H1 (cell line): ENCODE measurements at regions not wholly inside any gene's neighbourhood (a gene's known extent, or its start where the extent isn't known, plus 50 kb on each side); places are given as distances from the start of the nearest gene placed in this dataset.

Experiments
- CTCF ChIA-PET: fragments of 300-600 bp; sonication (Branson Sonifier 250); formaldehyde crosslinking; loops from one replicate; lab custom pipeline; 2021; ENCODE audit not compliant: partially characterized antibody; lab: Charles Lee
- POLR2A ChIA-PET: fragments of 300-600 bp; sonication (Branson Sonifier 250); formaldehyde crosslinking; loops from one replicate; lab custom pipeline; 2021; ENCODE audit warnings: inconsistent platforms; ENCODE audit not compliant: partially characterized antibody; lab: Charles Lee
- DNase-seq, 2 experiments: peaks; one replicate each; pipeline versions ENCODE4 v3.0.0 to v3.0.0-alpha.2; 2010 to 2022; ENCODE audit warnings: low spot score in 2 of 2, low read depth in 1 of 2, mixed read lengths in 1 of 2
- FAIRE-seq: peaks from 2 replicates; lab custom pipeline; 2011; peaks lifted over from hg19 to GRCh38; lab: Jason Lieb, UNC
- H2AFZ ChIP-seq: 2 replicates; pipeline ENCODE4 v1.8.1; 2012; ENCODE audit warnings: low read length, inconsistent platforms
- H2AK5ac ChIP-seq: 2 replicates; pipeline ENCODE4 v1.6.1; 2013; ENCODE audit warnings: low read depth, low read length
- H2BK120ac ChIP-seq: replicated peaks from 2 replicates; pipeline ENCODE3; 2013; ENCODE audit warnings: low read depth, low read length, inconsistent platforms
- H2BK12ac ChIP-seq: 2 replicates; pipeline ENCODE4 v1.6.1; 2013; ENCODE audit warnings: low read depth, low read length
- H2BK15ac ChIP-seq: 2 replicates; pipeline ENCODE4 v1.6.1; 2013; ENCODE audit warnings: low read length
- H2BK20ac ChIP-seq: 2 replicates; pipeline ENCODE4 v1.6.1; 2013; ENCODE audit warnings: low read length
- H2BK5ac ChIP-seq: 2 replicates; pipeline ENCODE4 v1.6.1; 2013; ENCODE audit warnings: low read depth, low read length
- H3K14ac ChIP-seq: 2 replicates; pipeline ENCODE4 v1.6.1; 2013; ENCODE audit warnings: inconsistent platforms; ENCODE audit not compliant: insufficient read length
- H3K18ac ChIP-seq: 2 replicates; pipeline ENCODE4 v1.6.1; 2013; ENCODE audit warnings: low read length; ENCODE audit errors: extremely low read depth
- H3K23ac ChIP-seq: 2 replicates; pipeline ENCODE4 v1.6.1; 2013; ENCODE audit warnings: inconsistent platforms; ENCODE audit not compliant: insufficient read length
- H3K23me2 ChIP-seq: 2 replicates; pipeline ENCODE4 v1.6.1; 2013; ENCODE audit warnings: low read depth, low read length
- H3K27ac ChIP-seq: 2 replicates; pipeline ENCODE4 v1.6.1; 2011; ENCODE audit warnings: low read depth, low read length, inconsistent platforms
- H3K27me3 ChIP-seq, 4 experiments: replicated peaks in 1 of 4; 1 replicate in 1 of 4; 2 replicates in 3 of 4; pipeline versions ENCODE4 v1.6.1 to v1.8.1; 2011 to 2013; ENCODE audit warnings: low read length in 3 of 4, mild to moderate bottlenecking in 3 of 4, inconsistent platforms in 2 of 4, mixed read lengths in 2 of 4, moderate library complexity in 1 of 4; ENCODE audit not compliant: control insufficient read depth in 3 of 4, insufficient read depth in 3 of 4; ENCODE audit errors: extremely low read depth in 1 of 4
- H3K36me3 ChIP-seq, 4 experiments: 2 replicates each; pipeline versions ENCODE4 v1.6.1 to v1.8.1; 2011 to 2013; ENCODE audit warnings: mild to moderate bottlenecking in 4 of 4, low read length in 3 of 4, moderate library complexity in 2 of 4, control low read depth in 1 of 4, inconsistent platforms in 1 of 4; ENCODE audit not compliant: insufficient read depth in 4 of 4, control insufficient read depth in 2 of 4
- H3K4ac ChIP-seq: replicated peaks from 2 replicates; pipeline ENCODE3; 2013; ENCODE audit warnings: low read length, low read depth, mixed read lengths, inconsistent platforms; ENCODE audit not compliant: insufficient read length
- H3K4me1 ChIP-seq, 4 experiments: replicated peaks in 1 of 4; 1 replicate in 1 of 4; 2 replicates in 3 of 4; pipeline versions ENCODE4 v1.6.1 to v1.8.1; 2011 to 2013; ENCODE audit warnings: low read length in 3 of 4, inconsistent platforms in 2 of 4, mixed read lengths in 1 of 4; ENCODE audit not compliant: insufficient read depth in 4 of 4, control insufficient read depth in 3 of 4
- H3K4me2 ChIP-seq, 2 experiments: 2 replicates each; pipeline versions ENCODE4 v1.6.1 to v1.8.1; 2011 to 2013; ENCODE audit warnings: low read depth in 2 of 2, low read length in 2 of 2, control low read depth in 1 of 2, inconsistent platforms in 1 of 2, mild to moderate bottlenecking in 1 of 2; ENCODE audit not compliant: insufficient read depth in 1 of 2
- H3K4me3 ChIP-seq, 4 experiments: fragments of 200-600, 300-600 bp in 1 of 4; sonication (generic), shearing (Covaris generic), sonication (Bioruptor Twin) in 1 of 4; 2 replicates each; pipeline versions ENCODE4 v1.5.1 to v1.8.1; 2011 to 2016; ENCODE audit warnings: low read length in 4 of 4, low read depth in 3 of 4, control low read depth in 2 of 4, inconsistent platforms in 2 of 4, mild to moderate bottlenecking in 2 of 4, mixed read lengths in 1 of 4, moderate library complexity in 1 of 4; ENCODE audit not compliant: insufficient read depth in 2 of 4; ENCODE audit errors: extremely low read depth in 1 of 4
- H3K56ac ChIP-seq: replicated peaks from 2 replicates; pipeline ENCODE3; 2013; ENCODE audit warnings: low read depth, mild to moderate bottlenecking, mixed read lengths, low read length, inconsistent platforms; ENCODE audit not compliant: insufficient read length
- H3K79me1 ChIP-seq: 2 replicates; pipeline ENCODE4 v1.6.1; 2013; ENCODE audit warnings: low read depth, low read length, control low read depth
- H3K79me2 ChIP-seq, 2 experiments: 2 replicates each; pipeline versions ENCODE4 v1.6.1 to v1.8.1; 2012 to 2013; ENCODE audit warnings: low read length in 2 of 2, mild to moderate bottlenecking in 2 of 2, inconsistent platforms in 1 of 2; ENCODE audit not compliant: insufficient read depth in 2 of 2, control insufficient read depth in 1 of 2
- H3K9ac ChIP-seq, 4 experiments: replicated peaks in 1 of 4; 1 replicate in 1 of 4; 2 replicates in 3 of 4; pipeline versions ENCODE4 v1.6.1 to v1.8.1; 2011 to 2013; ENCODE audit warnings: low read depth in 3 of 4, low read length in 3 of 4, control low read depth in 2 of 4, mild to moderate bottlenecking in 2 of 4, moderate library complexity in 2 of 4, inconsistent platforms in 1 of 4; ENCODE audit errors: extremely low read depth in 1 of 4
- H3K9me3 ChIP-seq, 2 experiments: 2 replicates each; pipeline versions ENCODE4 v1.6.1 to v1.8.1; 2012 to 2013; ENCODE audit warnings: mild to moderate bottlenecking in 2 of 2, moderate library complexity in 2 of 2, control low read depth in 1 of 2, inconsistent platforms in 1 of 2, low read depth in 1 of 2, low read length in 1 of 2, mixed read lengths in 1 of 2; ENCODE audit not compliant: insufficient read depth in 2 of 2
- H4K20me1 ChIP-seq, 2 experiments: replicated peaks in 1 of 2; 2 replicates each; pipeline versions ENCODE3 to v1.8.1; 2011 to 2013; ENCODE audit warnings: inconsistent platforms in 2 of 2, low read length in 2 of 2, mild to moderate bottlenecking in 1 of 2; ENCODE audit not compliant: insufficient read depth in 2 of 2, control insufficient read depth in 1 of 2
- H4K5ac ChIP-seq: 2 replicates; pipeline ENCODE4 v1.6.1; 2013; ENCODE audit warnings: low read length, low read depth, mixed read lengths, inconsistent platforms; ENCODE audit not compliant: insufficient read length
- H4K8ac ChIP-seq: 2 replicates; pipeline ENCODE4 v1.8.0; 2013; ENCODE audit warnings: mild to moderate bottlenecking, moderate library complexity, low read length, inconsistent platforms; ENCODE audit not compliant: insufficient read depth; ENCODE audit errors: extremely low read depth
- H4K91ac ChIP-seq: replicated peaks from 2 replicates; pipeline ENCODE3; 2013; ENCODE audit warnings: low read length, mixed read lengths, inconsistent platforms; ENCODE audit not compliant: insufficient read length
- CBX8 ChIP-seq: fragments of 300-800, 300-1000 bp; sonication (generic); IDR thresholded peaks from 2 replicates; pipeline ENCODE4 v1.7.1; 2016; ENCODE audit warnings: low read depth, low read length, borderline replicate concordance
- FOSL1 ChIP-seq: IDR thresholded peaks from 2 replicates; pipeline ENCODE4 v1.6.1; 2011; ENCODE audit warnings: mild to moderate bottlenecking, low read depth, low read length, moderate library complexity; ENCODE audit not compliant: insufficient read depth
- KDM5A ChIP-seq: fragments of 200-600 bp; IDR thresholded peaks from 2 replicates; pipeline ENCODE4 v1.7.1; 2012; ENCODE audit warnings: mild to moderate bottlenecking, low read length, inconsistent platforms, mixed read lengths
- POLR2A ChIP-seq, 2 experiments: IDR thresholded peaks; 1 replicate in 1 of 2; 2 replicates in 1 of 2; pipeline ENCODE4 v1.6.1; 2011; ENCODE audit warnings: low read depth in 2 of 2, low read length in 2 of 2, mild to moderate bottlenecking in 2 of 2; ENCODE audit errors: control extremely low read depth in 1 of 2
- RAD21 ChIP-seq, 2 experiments: IDR thresholded peaks in 1 of 2; conservative IDR thresholded peaks in 1 of 2; 2 replicates each; pipeline ENCODE4 v1.6.1; 2011; ENCODE audit warnings: low read depth in 2 of 2, low read length in 2 of 2, improper control_type of control experiment in 1 of 2, inconsistent platforms in 1 of 2, mild to moderate bottlenecking in 1 of 2, moderate library complexity in 1 of 2
- SP1 ChIP-seq: IDR thresholded peaks from 2 replicates; pipeline ENCODE4 v1.6.1; 2011; ENCODE audit warnings: low read depth, low read length
- SP4 ChIP-seq: IDR thresholded peaks from 2 replicates; pipeline ENCODE4 v1.6.1; 2012; ENCODE audit warnings: low read length, inconsistent platforms
- TAF1 ChIP-seq: IDR thresholded peaks from 2 replicates; pipeline ENCODE4 v1.6.1; 2011; ENCODE audit warnings: mild to moderate bottlenecking, low read depth, low read length
- TEAD4 ChIP-seq: IDR thresholded peaks from 2 replicates; pipeline ENCODE4 v1.6.1; 2012; ENCODE audit warnings: low read depth, low read length, inconsistent platforms, mixed read lengths
- WGBS, 2 experiments: shearing (Covaris generic) in 1 of 2; methylation state at CpG; one replicate each; pipeline versions ENCODE4 v1.1.6 to v1.1.7; 2013 to 2015; ENCODE audit warnings: low lambda C conversion rate in 2 of 2, mixed read lengths in 2 of 2, inconsistent platforms in 1 of 2, low coverage in 1 of 2, missing lambda C conversion rate in 1 of 2; ENCODE audit not compliant: insufficient replicate concordance in 2 of 2, insufficient coverage in 1 of 2, insufficient read length in 1 of 2; ENCODE audit errors: extremely low coverage in 1 of 2, missing lambda C conversion rate in 1 of 2; 5-methylcytosine and 5-hydroxymethylcytosine counted together

DNA sequence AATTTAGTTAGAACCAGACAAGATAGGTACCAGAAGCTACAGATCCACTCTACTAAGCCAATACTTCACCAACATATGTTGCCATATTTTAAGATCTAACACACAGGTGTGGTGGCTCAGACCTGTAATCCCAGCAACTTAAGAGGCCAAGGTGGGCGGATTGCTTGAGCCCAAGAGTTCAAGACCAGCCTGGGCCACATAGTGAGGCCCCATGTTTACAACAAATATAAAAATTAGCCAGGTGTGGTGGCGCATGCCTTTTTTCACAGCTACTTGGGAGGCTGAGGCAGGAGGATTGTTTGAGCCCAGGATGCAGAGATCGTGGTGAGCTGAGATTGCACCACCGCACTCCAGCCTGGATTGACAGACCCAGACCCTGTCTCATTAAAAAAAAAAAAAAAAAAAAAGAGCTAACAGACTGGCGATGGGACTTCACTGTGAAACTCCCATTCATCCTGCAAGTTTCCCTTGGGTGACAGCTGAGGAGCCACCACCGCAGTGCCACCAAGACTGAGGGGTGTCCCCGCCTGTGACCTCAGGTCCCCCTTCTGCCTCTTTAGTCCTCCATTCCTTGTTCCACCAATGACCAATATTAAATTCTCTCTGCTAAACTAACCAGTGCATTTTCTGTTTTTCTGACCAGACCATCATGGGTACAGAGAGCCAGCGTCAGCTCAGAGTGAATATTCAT, 163.3 kb downstream of the OR4M2 start:
- no peak overlapping the region for H4K5ac ChIP-seq
- no peak overlapping the region for H4K8ac ChIP-seq
- H3K9ac ChIP-seq: no peak overlapping the region
- no peak overlapping the region for H3K14ac ChIP-seq
- CTCF ChIA-PET: no interaction called here
- H2BK120ac ChIP-seq: no peak overlapping the region
- H3K79me1 ChIP-seq: no peaks in the 10 kb centered on the region
- WGBS, 2 experiments: 87% methylated on average over 8 of the region's 8 CpGs; no CpG with 5 or more reads in 1 of the 2 experiments
- no peak overlapping the region for H2BK5ac ChIP-seq
- no peaks in the 10 kb centered on the region for H3K23me2 ChIP-seq
- H3K23ac ChIP-seq: no peak overlapping the region
- no peak for DNase-seq
- no peak overlapping the region for H3K27ac ChIP-seq
- no peaks in the 10 kb centered on the region for H3K27me3 ChIP-seq
- no peak overlapping the region for H2BK15ac ChIP-seq
- H2BK20ac ChIP-seq: no peak overlapping the region
- no peaks in the 10 kb centered on the region for H4K20me1 ChIP-seq
- no peaks in the 10 kb centered on the region for H3K4me1 ChIP-seq
- no peak overlapping the region for H3K4me2 ChIP-seq
- H3K36me3 ChIP-seq: no peaks in the 10 kb centered on the region
- no peak overlapping the region for H4K91ac ChIP-seq
- no peak overlapping the region for H3K56ac ChIP-seq
- FAIRE-seq: no peak
- H3K9me3 ChIP-seq: peaks cover 17 to 80% of the 10 kb centered on the region in 2 experiments
- H2AK5ac ChIP-seq: no peak overlapping the region
- no peak overlapping the region for H2BK12ac ChIP-seq
- no peak overlapping the region for H3K4ac ChIP-seq
- POLR2A ChIA-PET: no interaction called here
- H3K79me2 ChIP-seq: no peaks in the 10 kb centered on the region
- H3K4me3 ChIP-seq: no peak overlapping the region
- no peak overlapping the region for H3K18ac ChIP-seq
- no peak overlapping the region for H2AFZ ChIP-seq
- TF ChIP-seq FOSL1 (no peak), SP4 (no peak), RAD21 (IDR thresholded peaks at IDR 0.05 in 1 of 2, conservative IDR thresholded peaks at IDR 0.05 in 1 of 2; ENCODE audit: low read depth in 2 of 2, low read length in 2 of 2) (no peak), TEAD4 (no peak), TAF1 (no peak), CBX8 (no peak), SP1 (no peak), POLR2A (IDR thresholded peaks at IDR 0.05; ENCODE audit: control extremely low read depth in 1 of 2, low read depth in 2 of 2, low read length in 2 of 2) (no peak), KDM5A (no peak)
